ENCODE measurements at regions not wholly inside any gene's neighbourhood (a gene's known extent, or its start where the extent isn't known, plus 50 kb on each side); places are given as distances from the start of the nearest gene placed in this dataset.

- FAIRE-seq, result no peak
- Histone ChIP-seq H3K4me2 (ENCODE audit: insufficient read depth, low read length) (no peak overlapping the region), H3K27me3 (ENCODE audit: control insufficient read depth in 2 of 2, insufficient read depth in 2 of 2, low read length in 2 of 2) (no peaks in the 10 kb centered on the region), H3K9me1 (replicated peaks; ENCODE audit: control insufficient read depth, extremely low read depth, insufficient read depth, low read length) (no peaks in the 10 kb centered on the region), H3K4me1 (ENCODE audit: control insufficient read depth, extremely low read depth, insufficient read depth, low read length) (no peaks in the 10 kb centered on the region), H3K9me3 (replicated peaks; ENCODE audit: control insufficient read depth, insufficient read depth, low read length) (no peaks in the 10 kb centered on the region), H3K79me2 (ENCODE audit: control insufficient read depth, insufficient read depth, low read length) (no peaks in the 10 kb centered on the region), H3K4me3 (replicated peaks in 1 of 3; ENCODE audit: insufficient read depth in 1 of 3, low read depth in 1 of 3, low read length in 3 of 3) (no peak overlapping the region), H4K20me1 (replicated peaks; ENCODE audit: control insufficient read depth, extremely low read depth, insufficient read depth, low read length) (no peaks in the 10 kb centered on the region), H3K27ac (ENCODE audit: insufficient read depth, low read depth, low read length) (no peak overlapping the region), H3K36me3 (ENCODE audit: control insufficient read depth in 2 of 2, extremely low read depth in 1 of 2, insufficient read depth in 2 of 2, low read length in 2 of 2) (no peaks in the 10 kb centered on the region), H3K9ac (replicated peaks; ENCODE audit: extremely low read depth, insufficient read depth, low read length) (no peak overlapping the region), H2AFZ (ENCODE audit: low read depth, low read length) (no peak overlapping the region)
- no peak for TF ChIP-seq GATA2 (IDR thresholded peaks at IDR 0.05; ENCODE audit: insufficient read depth, insufficient read length, low read depth, low read length)
- no peak for TF ChIP-seq POLR2A (IDR thresholded peaks at IDR 0.05; ENCODE audit: low read depth, low read length)
- no peak for TF ChIP-seq CTCF (IDR thresholded peaks at IDR 0.05; ENCODE audit: extremely low read depth in 1 of 2, insufficient read depth in 1 of 2, low read depth in 1 of 2, low read length in 2 of 2)
- no peak for TF ChIP-seq MAX (IDR thresholded peaks at IDR 0.05; ENCODE audit: insufficient read depth, insufficient read length)
- no peak for TF ChIP-seq EZH2 (IDR thresholded peaks at IDR 0.05; ENCODE audit: borderline replicate concordance, low read depth, low read length, severe bottlenecking)
- no peak for TF ChIP-seq POLR2AphosphoS5 (IDR thresholded peaks at IDR 0.05; ENCODE audit: insufficient read depth, low read depth, low read length)
- no peak for TF ChIP-seq JUN (IDR thresholded peaks at IDR 0.05; ENCODE audit: borderline replicate concordance, insufficient read depth, insufficient read length, low read depth)
- TF ChIP-seq FOS (IDR thresholded peaks at IDR 0.05; ENCODE audit: borderline replicate concordance, insufficient read depth, low read length), result no peak
- TF ChIP-seq MYC (IDR thresholded peaks at IDR 0.05; ENCODE audit: low read depth, low read length), result no peak
- CTCF ChIA-PET, result no interaction called here
- intact Hi-C loops (cut with micrococcal nuclease), result no loop called here
- dilution Hi-C loops (cut with MboI; ENCODE audit: extremely low pct_ligation_motif_present, low sequenced_read_pairs), result no loop called here
- POLR2A ChIA-PET, result no interaction called here
- DNase-seq (ENCODE audit: low read depth, low spot score), result peak; percentile 6
- no TSS peak for BruUV-seq (replicated peaks)
Measured at GRCh38 chrX:131739823-131740222, 195.9 kb downstream of the OR13H1 start.

Measured in endothelial cell of umbilical vein (primary cell).